ENCODE measurements at regions not wholly inside any gene's neighbourhood (a gene's known extent, or its start where the extent isn't known, plus 50 kb on each side); places are given as distances from the start of the nearest gene placed in this dataset.
A peak's percentile ranks its signal among the peaks of the same experiment; 100 is the strongest.

DNA sequence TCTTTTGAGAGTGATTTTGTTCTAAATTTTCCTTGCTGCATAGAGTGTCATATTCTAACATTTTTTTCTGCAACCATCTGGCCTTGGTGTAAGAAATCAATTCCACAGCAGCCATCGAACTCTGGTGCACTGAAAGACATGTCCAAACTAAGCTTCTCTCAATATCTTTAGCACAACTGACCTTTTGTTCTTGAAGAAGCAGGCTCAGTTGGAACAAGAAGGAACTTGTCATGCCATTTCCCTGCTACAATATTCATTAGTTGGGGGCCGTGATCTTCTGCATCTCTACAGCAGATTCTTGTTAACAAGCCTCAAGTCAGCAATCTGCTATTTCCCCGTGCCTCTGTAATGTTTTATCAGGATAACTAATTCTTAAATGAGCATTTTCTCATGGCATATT, 1305.6 kb downstream of the CDH11 start:
- DNase-seq = no peak
- Histone ChIP-seq H3K4me1 (ENCODE audit: insufficient read depth, low read length) (peaks cover 2% of the 10 kb centered on the region; the same call in 1 of the 2 replicates), H3K23me2 (ENCODE audit: insufficient read length, low read depth, low read length, poor library complexity, severe bottlenecking) (no peaks in the 10 kb centered on the region), H2BK12ac (ENCODE audit: insufficient read length, low read depth, low read length) (no peak overlapping the region), H4K5ac (ENCODE audit: insufficient read length, low read depth, low read length) (no peak overlapping the region), H3K4me2 (ENCODE audit: insufficient read depth, insufficient read length, low read length) (no peak overlapping the region), H2AK5ac (ENCODE audit: insufficient read length, low read length) (no peak overlapping the region), H3K23ac (ENCODE audit: insufficient read length, low read depth, low read length) (no peak overlapping the region), H3K9me3 (ENCODE audit: control insufficient read depth, low read depth, low read length) (no peaks in the 10 kb centered on the region), H2BK120ac (ENCODE audit: low read depth, low read length, poor library complexity, severe bottlenecking) (no peak overlapping the region), H2BK20ac (ENCODE audit: low read depth, low read length, poor library complexity, severe bottlenecking) (no peak overlapping the region), H2AFZ (ENCODE audit: low read length) (no peak overlapping the region), H4K91ac (ENCODE audit: insufficient read length, low read depth, low read length) (no peak overlapping the region), H3K14ac (ENCODE audit: insufficient read depth, low read length) (no peak overlapping the region), H2BK5ac (ENCODE audit: insufficient read length, low read length) (no peak overlapping the region), H3K18ac (ENCODE audit: insufficient read length, low read depth, low read length) (no peak overlapping the region), H4K20me1 (ENCODE audit: control insufficient read depth, insufficient read depth, insufficient read length) (no peaks in the 10 kb centered on the region), H3K56ac (ENCODE audit: insufficient read length, low read depth, low read length) (no peak overlapping the region), H3K79me1 (ENCODE audit: insufficient read depth, low read depth, low read length, poor library complexity, severe bottlenecking) (no peaks in the 10 kb centered on the region), H3K9ac (ENCODE audit: extremely low read depth, insufficient read length, low read length) (no peak overlapping the region), H3K27me3 (ENCODE audit: insufficient read depth, low read length) (no peaks in the 10 kb centered on the region), H2BK15ac (ENCODE audit: low read depth, low read length) (no peak overlapping the region), H3T11ph (ENCODE audit: low read length) (no peak overlapping the region), H3K79me2 (ENCODE audit: insufficient read depth, low read length) (no peaks in the 10 kb centered on the region), H3K4ac (ENCODE audit: low read depth, low read length) (no peak overlapping the region), H4K8ac (replicated peaks; ENCODE audit: insufficient read length, low read depth, low read length) (no peak overlapping the region), H3K27ac (ENCODE audit: insufficient read length, low read depth, low read length) (no peak overlapping the region)
- no CpG with 5 or more reads among the region's 3 CpGs for WGBS (ENCODE audit: extremely low coverage, insufficient read length, low lambda C conversion rate)
- peaks cover 0 to 17% (median 5%) of the 10 kb centered on the region in 3 experiments; a peak in 4 of 7 replicates for H3K36me3 Mint-ChIP-seq (ENCODE audit: insufficient read depth in 1 of 3, low read depth in 3 of 3)
- peaks cover 16 to 24% of the 10 kb centered on the region in 2 experiments for H3K9me3 Mint-ChIP-seq
- H3K4me3 Mint-ChIP-seq = no peak overlapping the region
- peak overlapping the region in 1 of 3 experiments; percentile 68; a peak in 1 of 7 replicates for H3K27ac Mint-ChIP-seq
- TF ChIP-seq, protein P1, sequence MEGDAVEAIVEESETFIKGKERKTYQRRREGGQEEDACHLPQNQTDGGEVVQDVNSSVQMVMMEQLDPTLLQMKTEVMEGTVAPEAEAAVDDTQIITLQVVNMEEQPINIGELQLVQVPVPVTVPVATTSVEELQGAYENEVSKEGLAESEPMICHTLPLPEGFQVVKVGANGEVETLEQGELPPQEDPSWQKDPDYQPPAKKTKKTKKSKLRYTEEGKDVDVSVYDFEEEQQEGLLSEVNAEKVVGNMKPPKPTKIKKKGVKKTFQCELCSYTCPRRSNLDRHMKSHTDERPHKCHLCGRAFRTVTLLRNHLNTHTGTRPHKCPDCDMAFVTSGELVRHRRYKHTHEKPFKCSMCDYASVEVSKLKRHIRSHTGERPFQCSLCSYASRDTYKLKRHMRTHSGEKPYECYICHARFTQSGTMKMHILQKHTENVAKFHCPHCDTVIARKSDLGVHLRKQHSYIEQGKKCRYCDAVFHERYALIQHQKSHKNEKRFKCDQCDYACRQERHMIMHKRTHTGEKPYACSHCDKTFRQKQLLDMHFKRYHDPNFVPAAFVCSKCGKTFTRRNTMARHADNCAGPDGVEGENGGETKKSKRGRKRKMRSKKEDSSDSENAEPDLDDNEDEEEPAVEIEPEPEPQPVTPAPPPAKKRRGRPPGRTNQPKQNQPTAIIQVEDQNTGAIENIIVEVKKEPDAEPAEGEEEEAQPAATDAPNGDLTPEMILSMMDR (conservative IDR thresholded peaks at IDR 0.05) = no peak
- H3K27me3 Mint-ChIP-seq (ENCODE audit: low read depth) = no peaks in the 10 kb centered on the region; the same call in 1 of the 2 replicates
- H3K4me1 Mint-ChIP-seq = peaks cover 16 to 21% of the 10 kb centered on the region in 2 experiments

All from H9 (cell line).